ENCODE measurements at regions not wholly inside any gene's neighbourhood (a gene's known extent, or its start where the extent isn't known, plus 50 kb on each side); places are given as distances from the start of the nearest gene placed in this dataset.

GRCh38 chr14:87407344-87407743, 585.6 kb downstream of the GALC start:
- TF ChIP-seq CTCF (conservative IDR thresholded peaks at IDR 0.05; ENCODE audit: control insufficient read depth, insufficient read depth, low read depth, low read length) = no peak
- no peak overlapping the region for H3K4me3 ChIP-seq (ENCODE audit: control insufficient read depth, low read depth, low read length)
- peak; percentile 23 for DNase-seq (ENCODE audit: low read depth)

- DNase-seq (ENCODE audit: low read depth) = no peak
- TF ChIP-seq CTCF (conservative IDR thresholded peaks at IDR 0.05; ENCODE audit: control insufficient read depth, insufficient read depth, low read depth, low read length) = no peak
- no peak overlapping the region for H3K4me3 ChIP-seq (ENCODE audit: control insufficient read depth, low read depth, low read length)
Measured at GRCh38 chr14:87405563-87405962, 587.4 kb downstream of the GALC start.

- H3K4me3 ChIP-seq (ENCODE audit: control insufficient read depth, low read depth, low read length) = no peak overlapping the region
- TF ChIP-seq CTCF (conservative IDR thresholded peaks at IDR 0.05; ENCODE audit: control insufficient read depth, insufficient read depth, low read depth, low read length) = no peak
- no peak for DNase-seq (ENCODE audit: low read depth)
Measured at GRCh38 chr14:87397499-87397898, 595.5 kb downstream of the GALC start.

GRCh38 chr14:87391066-87391465, 601.9 kb downstream of the GALC start:
- H3K4me3 ChIP-seq (ENCODE audit: control insufficient read depth, low read depth, low read length) = no peak overlapping the region
- no peak for TF ChIP-seq CTCF (conservative IDR thresholded peaks at IDR 0.05; ENCODE audit: control insufficient read depth, insufficient read depth, low read depth, low read length)
- no peak for DNase-seq (ENCODE audit: low read depth)

GRCh38 chr14:87388946-87389345, 604.0 kb downstream of the GALC start:
- DNase-seq (ENCODE audit: low read depth) = no peak
- H3K4me3 ChIP-seq (ENCODE audit: control insufficient read depth, low read depth, low read length) = no peak overlapping the region
- no peak for TF ChIP-seq CTCF (conservative IDR thresholded peaks at IDR 0.05; ENCODE audit: control insufficient read depth, insufficient read depth, low read depth, low read length)

GRCh38 chr14:87387806-87388205, 605.2 kb downstream of the GALC start:
- no peak for DNase-seq (ENCODE audit: low read depth)
- H3K4me3 ChIP-seq (ENCODE audit: control insufficient read depth, low read depth, low read length) = no peak overlapping the region
- TF ChIP-seq CTCF (conservative IDR thresholded peaks at IDR 0.05; ENCODE audit: control insufficient read depth, insufficient read depth, low read depth, low read length) = no peak

- no peak for TF ChIP-seq CTCF (conservative IDR thresholded peaks at IDR 0.05; ENCODE audit: control insufficient read depth, insufficient read depth, low read depth, low read length)
- no peak for DNase-seq (ENCODE audit: low read depth)
- H3K4me3 ChIP-seq (ENCODE audit: control insufficient read depth, low read depth, low read length) = no peak overlapping the region
Measured at GRCh38 chr14:87386524-87386923, 606.5 kb downstream of the GALC start.
